CD4-positive, alpha-beta memory T cell (primary cell): ENCODE measurements at regions not wholly inside any gene's neighbourhood (a gene's known extent, or its start where the extent isn't known, plus 50 kb on each side); places are given as distances from the start of the nearest gene placed in this dataset.

Source experiments
- CTCF ChIA-PET: fragments of 350-600 bp; sonication (Branson Sonifier 250); formaldehyde crosslinking; loops from one replicate; lab custom pipeline; 2021; ENCODE audit warnings: inconsistent platforms; ENCODE audit not compliant: partially characterized antibody; lab: Charles Lee
- POLR2A ChIA-PET: fragments of 350-600 bp; sonication (Branson Sonifier 250); formaldehyde crosslinking; loops from one replicate; lab custom pipeline; 2021; ENCODE audit not compliant: partially characterized antibody; lab: Charles Lee
- DNase-seq, 5 donors: peaks; one replicate each; pipeline versions ENCODE4 v3.0.0 to v3.0.0-alpha.2; 2020 to 2022; ENCODE audit warnings: mixed read lengths in 1 of 5
- H3K27ac ChIP-seq: one replicate; pipeline ENCODE4 v1.7.0; 2013; ENCODE audit warnings: low read depth, low read length
- H3K27me3 ChIP-seq: 2 replicates; pipeline ENCODE4 v1.7.0; 2013; ENCODE audit warnings: mild to moderate bottlenecking, low read length, moderate library complexity; ENCODE audit not compliant: insufficient read depth
- H3K36me3 ChIP-seq: 2 replicates; pipeline ENCODE4 v1.7.0; 2013; ENCODE audit warnings: mild to moderate bottlenecking, low read length, moderate library complexity; ENCODE audit not compliant: insufficient read depth
- H3K4me1 ChIP-seq: 2 replicates; pipeline ENCODE4 v1.7.0; 2013; ENCODE audit warnings: mild to moderate bottlenecking, low read length, moderate library complexity; ENCODE audit not compliant: insufficient read depth
- H3K4me3 ChIP-seq, 2 donors: one replicate each; pipeline ENCODE4 v1.7.0; 2013; ENCODE audit warnings: low read length in 2 of 2, mild to moderate bottlenecking in 1 of 2
- H3K9me3 ChIP-seq, 2 donors: one replicate each; pipeline ENCODE4 v1.7.0; 2013; ENCODE audit warnings: low read length in 2 of 2, control low read depth in 1 of 2; ENCODE audit not compliant: control insufficient read depth in 1 of 2
- H3K27ac Mint-ChIP-seq, 7 donors: one replicate each; pipeline ENCODE4 v1.8.0; 2020 to 2021; ENCODE audit warnings: mixed read lengths in 7 of 7, mild to moderate bottlenecking in 6 of 7, inconsistent platforms in 3 of 7, moderate library complexity in 3 of 7
- H3K27me3 Mint-ChIP-seq, 2 donors: one replicate each; pipeline ENCODE4 v1.8.0; 2020 to 2021; ENCODE audit warnings: mixed read lengths in 2 of 2
- H3K36me3 Mint-ChIP-seq, 2 donors: one replicate each; pipeline ENCODE4 v1.8.0; 2020 to 2021; ENCODE audit warnings: mixed read lengths in 2 of 2, inconsistent platforms in 1 of 2, mild to moderate bottlenecking in 1 of 2
- H3K4me1 Mint-ChIP-seq, 4 donors: one replicate each; pipeline ENCODE4 v1.8.0; 2020 to 2021; ENCODE audit warnings: mixed read lengths in 4 of 4, mild to moderate bottlenecking in 1 of 4
- H3K4me3 Mint-ChIP-seq, 8 donors: one replicate each; pipeline ENCODE4 v1.8.0; 2020 to 2021; ENCODE audit warnings: mixed read lengths in 8 of 8, mild to moderate bottlenecking in 7 of 8, moderate library complexity in 6 of 8, inconsistent platforms in 3 of 8
- H3K9me3 Mint-ChIP-seq, 8 donors: one replicate each; pipeline ENCODE4 v1.8.0; 2020 to 2021; ENCODE audit warnings: mixed read lengths in 8 of 8, mild to moderate bottlenecking in 5 of 8, inconsistent platforms in 3 of 8, moderate library complexity in 1 of 8
- intact Hi-C: fragments of 100-400 bp; cut with micrococcal nuclease; formaldehyde crosslinking; loops from one replicate; pipeline ENCODE4 v1.15.1; 2023

GRCh38 chr3:29183346-29184087 is 97.4 kb upstream of the RBMS3 start:
- peak overlapping the region in 1 of 8 donors; percentile 10 for H3K4me3 Mint-ChIP-seq
- no peaks in the 10 kb centered on the region for H3K4me1 ChIP-seq
- peaks cover 0 to 5% (median 1%) of the 10 kb centered on the region in 8 donors for H3K9me3 Mint-ChIP-seq
- ChIA-PET POLR2A (no interaction called here), CTCF (no interaction called here)
- H3K27ac ChIP-seq, result no peak overlapping the region
- no peaks in the 10 kb centered on the region for H3K27me3 Mint-ChIP-seq
- H3K9me3 ChIP-seq, result no peaks in the 10 kb centered on the region
- no peak for DNase-seq
- no peaks in the 10 kb centered on the region for H3K27me3 ChIP-seq
- H3K36me3 ChIP-seq, result no peaks in the 10 kb centered on the region
- H3K36me3 Mint-ChIP-seq, result no peaks in the 10 kb centered on the region
- H3K4me1 Mint-ChIP-seq, result no peaks in the 10 kb centered on the region
- intact Hi-C loops, result no loop called here
- H3K27ac Mint-ChIP-seq, result no peak overlapping the region
- no peak overlapping the region for H3K4me3 ChIP-seq

GRCh38 chr3:29185706-29186105 is 95.2 kb upstream of the RBMS3 start:
- H3K27me3 Mint-ChIP-seq, result no peaks in the 10 kb centered on the region
- no peak for DNase-seq
- no peak overlapping the region for H3K27ac Mint-ChIP-seq
- ChIA-PET CTCF (no interaction called here), POLR2A (no interaction called here)
- Histone ChIP-seq H3K36me3 (no peaks in the 10 kb centered on the region), H3K4me1 (no peaks in the 10 kb centered on the region), H3K4me3 (no peak overlapping the region), H3K27me3 (no peaks in the 10 kb centered on the region), H3K27ac (no peak overlapping the region), H3K9me3 (no peaks in the 10 kb centered on the region)
- H3K36me3 Mint-ChIP-seq, result no peaks in the 10 kb centered on the region
- peaks cover 0 to 3% (median 0%) of the 10 kb centered on the region in 8 donors for H3K9me3 Mint-ChIP-seq
- intact Hi-C loops, result no loop called here
- no peaks in the 10 kb centered on the region for H3K4me1 Mint-ChIP-seq
- no peak overlapping the region for H3K4me3 Mint-ChIP-seq

DNA sequence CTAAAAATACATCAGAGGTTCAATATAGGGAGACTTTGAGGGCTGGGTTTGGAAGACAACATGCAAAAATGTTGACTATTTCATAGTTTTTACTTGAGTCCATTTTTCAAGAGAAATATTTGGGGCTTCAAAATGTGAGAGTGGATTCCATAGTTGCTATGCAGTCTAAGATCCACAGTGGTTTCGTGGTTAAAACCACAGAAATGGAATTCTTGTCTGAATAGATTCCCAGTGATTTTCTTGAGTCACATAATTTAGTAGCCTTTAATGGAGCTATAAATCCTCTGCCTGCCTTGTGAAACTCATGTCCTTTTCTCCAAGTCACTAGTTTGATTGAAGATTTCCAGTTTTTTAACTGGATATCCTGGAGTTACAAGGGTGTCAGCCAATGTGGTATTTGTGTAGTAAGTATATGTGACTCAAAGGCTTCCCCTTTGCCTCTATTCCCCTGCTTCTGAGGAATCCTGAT is 94.7 kb upstream of the RBMS3 start:
- no peaks in the 10 kb centered on the region for H3K4me1 Mint-ChIP-seq
- no peaks in the 10 kb centered on the region for H3K9me3 ChIP-seq
- CTCF ChIA-PET, result no interaction called here
- H3K27ac Mint-ChIP-seq, result no peak overlapping the region
- no peak overlapping the region for H3K4me3 ChIP-seq
- H3K36me3 ChIP-seq, result no peaks in the 10 kb centered on the region
- H3K27me3 ChIP-seq, result no peaks in the 10 kb centered on the region
- no peak for DNase-seq
- no peak overlapping the region for H3K4me3 Mint-ChIP-seq
- POLR2A ChIA-PET, result no interaction called here
- H3K9me3 Mint-ChIP-seq, result peaks cover 0 to 3% (median 0%) of the 10 kb centered on the region in 8 donors
- H3K4me1 ChIP-seq, result no peaks in the 10 kb centered on the region
- H3K27me3 Mint-ChIP-seq, result no peaks in the 10 kb centered on the region
- H3K36me3 Mint-ChIP-seq, result no peaks in the 10 kb centered on the region
- intact Hi-C loops, result no loop called here
- H3K27ac ChIP-seq, result no peak overlapping the region

DNA sequence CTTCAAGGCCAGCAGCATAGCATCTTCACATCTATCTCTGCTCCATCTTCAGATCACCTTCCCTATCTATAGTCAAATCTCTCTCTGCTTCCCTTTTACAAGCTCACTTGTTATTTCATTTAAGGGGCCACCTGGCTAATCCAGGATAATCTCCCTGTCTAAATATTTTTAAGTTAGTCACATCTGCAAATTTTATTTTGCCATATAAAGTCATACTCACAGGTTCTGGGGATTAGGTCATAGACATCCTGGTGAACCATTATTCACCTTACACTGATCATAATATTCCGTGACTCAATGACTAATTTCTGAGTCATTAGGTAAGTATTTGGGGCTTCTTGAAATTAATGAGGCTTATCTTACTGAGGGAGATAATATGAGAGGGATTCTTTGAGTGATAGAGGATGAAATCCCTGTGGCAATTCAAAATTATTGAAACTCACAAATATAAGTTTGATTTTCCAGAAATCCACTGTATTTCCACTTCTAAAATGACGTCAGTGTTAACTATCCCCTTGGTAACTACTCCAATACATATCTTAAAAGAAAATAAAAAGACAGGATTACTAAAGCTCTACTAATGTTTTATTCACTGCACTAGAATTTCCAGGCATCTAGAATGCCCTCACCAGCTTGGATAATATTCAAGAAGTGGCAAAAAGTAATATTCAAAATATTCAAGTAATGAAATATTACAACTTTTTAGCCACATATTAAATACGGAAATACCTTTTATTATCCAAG is 93.7 kb upstream of the RBMS3 start:
- no peak overlapping the region for H3K27ac ChIP-seq
- intact Hi-C loops, result no loop called here
- no peak overlapping the region for H3K4me3 ChIP-seq
- H3K4me3 Mint-ChIP-seq, result no peak overlapping the region
- no peaks in the 10 kb centered on the region for H3K4me1 Mint-ChIP-seq
- peaks cover 0 to 6% (median under 1%) of the 10 kb centered on the region in 8 donors for H3K9me3 Mint-ChIP-seq
- H3K36me3 Mint-ChIP-seq, result no peaks in the 10 kb centered on the region
- no peaks in the 10 kb centered on the region for H3K4me1 ChIP-seq
- POLR2A ChIA-PET, result no interaction called here
- CTCF ChIA-PET, result no interaction called here
- H3K27ac Mint-ChIP-seq, result no peak overlapping the region
- H3K9me3 ChIP-seq, result no peaks in the 10 kb centered on the region
- no peaks in the 10 kb centered on the region for H3K36me3 ChIP-seq
- no peaks in the 10 kb centered on the region for H3K27me3 ChIP-seq
- no peaks in the 10 kb centered on the region for H3K27me3 Mint-ChIP-seq
- DNase-seq, result no peak

DNA sequence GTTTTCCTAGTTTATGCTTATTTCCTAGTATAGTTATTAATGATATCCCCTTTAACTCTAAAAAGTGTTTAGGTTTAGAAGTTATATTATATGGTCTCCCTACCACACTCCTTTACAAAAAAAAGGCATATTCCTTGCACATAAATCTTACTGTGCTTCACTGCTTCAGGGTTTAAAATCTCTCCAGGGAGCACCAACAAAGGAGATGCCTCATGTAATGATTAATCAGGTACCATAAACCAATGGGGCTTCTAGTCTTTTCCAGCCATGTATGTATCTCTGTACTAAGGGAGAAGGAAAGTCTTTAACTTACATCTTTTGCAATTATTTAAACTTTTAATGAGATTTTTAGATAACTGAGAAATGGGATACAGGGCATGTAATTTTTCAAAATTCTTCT is 91.5 kb upstream of the RBMS3 start:
- CTCF ChIA-PET, result no interaction called here
- Mint-ChIP-seq H3K4me1 (no peaks in the 10 kb centered on the region), H3K27ac (no peak overlapping the region), H3K4me3 (no peak overlapping the region), H3K27me3 (no peaks in the 10 kb centered on the region), H3K36me3 (no peaks in the 10 kb centered on the region), H3K9me3 (peaks cover 0 to 9% (median 3%) of the 10 kb centered on the region in 8 donors)
- intact Hi-C loops, result no loop called here
- H3K4me1 ChIP-seq, result no peaks in the 10 kb centered on the region
- no peak overlapping the region for H3K27ac ChIP-seq
- POLR2A ChIA-PET, result no interaction called here
- H3K9me3 ChIP-seq, result no peaks in the 10 kb centered on the region
- no peaks in the 10 kb centered on the region for H3K27me3 ChIP-seq
- no peaks in the 10 kb centered on the region for H3K36me3 ChIP-seq
- DNase-seq, result no peak
- H3K4me3 ChIP-seq, result no peak overlapping the region

- intact Hi-C loops, result no loop called here
- H3K36me3 Mint-ChIP-seq, result no peaks in the 10 kb centered on the region
- Histone ChIP-seq H3K9me3 (no peaks in the 10 kb centered on the region), H3K27me3 (no peaks in the 10 kb centered on the region), H3K4me1 (no peaks in the 10 kb centered on the region), H3K4me3 (no peak overlapping the region), H3K27ac (no peak overlapping the region), H3K36me3 (no peaks in the 10 kb centered on the region)
- H3K4me1 Mint-ChIP-seq, result no peaks in the 10 kb centered on the region
- ChIA-PET POLR2A (no interaction called here), CTCF (interaction anchor here (1.2 kb wide), 1 partner anchor 10 kb away, joined by 3 read pairs; no protein-coding TSS in a partner anchor)
- no peaks in the 10 kb centered on the region for H3K27me3 Mint-ChIP-seq
- H3K27ac Mint-ChIP-seq, result no peak overlapping the region
- H3K9me3 Mint-ChIP-seq, result peaks cover 4 to 15% (median 6%) of the 10 kb centered on the region in 8 donors
- no peak overlapping the region for H3K4me3 Mint-ChIP-seq
- no peak for DNase-seq
Measured at GRCh38 chr3:29194139-29194538, 86.7 kb upstream of the RBMS3 start.

DNA sequence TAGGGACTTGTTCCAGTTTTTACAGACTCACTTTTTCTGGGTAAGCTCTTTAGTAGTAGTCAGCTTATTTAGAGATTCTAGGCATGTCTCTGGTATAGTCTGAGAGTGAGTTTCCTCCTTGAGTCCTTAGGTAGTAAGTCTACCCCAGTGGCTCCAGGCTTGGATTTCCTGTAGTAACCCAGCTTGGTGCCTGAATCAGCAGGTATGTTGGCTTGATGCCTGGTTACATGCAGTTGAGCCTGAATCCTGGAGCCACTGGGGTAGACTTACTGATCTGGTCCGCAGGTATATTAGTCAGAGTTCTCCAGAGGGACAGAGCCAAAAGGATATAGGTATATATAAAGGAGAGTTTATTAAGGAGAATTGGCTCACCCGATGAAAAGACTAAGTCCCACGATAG is 85.8 kb upstream of the RBMS3 start:
- no peak for DNase-seq
- CTCF ChIA-PET, result interaction anchor here (1.2 kb wide), 1 partner anchor 9 kb away, joined by 3 read pairs; no protein-coding TSS in a partner anchor
- intact Hi-C loops, result no loop called here
- no peak overlapping the region for H3K4me3 ChIP-seq
- H3K36me3 ChIP-seq, result no peaks in the 10 kb centered on the region
- Mint-ChIP-seq H3K9me3 (peaks cover 4 to 15% (median 6%) of the 10 kb centered on the region in 8 donors), H3K4me3 (no peak overlapping the region), H3K27me3 (no peaks in the 10 kb centered on the region), H3K27ac (no peak overlapping the region), H3K36me3 (no peaks in the 10 kb centered on the region), H3K4me1 (no peaks in the 10 kb centered on the region)
- H3K27me3 ChIP-seq, result no peaks in the 10 kb centered on the region
- no peak overlapping the region for H3K27ac ChIP-seq
- POLR2A ChIA-PET, result no interaction called here
- H3K9me3 ChIP-seq, result no peaks in the 10 kb centered on the region
- H3K4me1 ChIP-seq, result no peaks in the 10 kb centered on the region
